Psoas muscle (tissue), 7 donors: ENCODE measurements at regions not wholly inside any gene's neighbourhood (a gene's known extent, or its start where the extent isn't known, plus 50 kb on each side); places are given as distances from the start of the nearest gene placed in this dataset.

Experiments
- ATAC-seq, 4 donors: fragments of 200-7000 bp; cut with Tn5 transposase; one replicate each; pipeline ENCODE4 v1.9.1; 2020; ENCODE audit warnings: moderate library complexity in 3 of 4, mild to moderate bottlenecking in 2 of 4
- DNase-seq, 2 donors: peaks; one replicate each; pipeline ENCODE4 v3.0.0-alpha.2; 2020
- H3K27ac ChIP-seq: fragments of 200-600 bp; one replicate; pipeline ENCODE4 v1.8.0; 2022
- H3K27me3 ChIP-seq, 3 donors: fragments of 200-600 bp in 1 of 3; one replicate each; pipeline versions ENCODE4 v1.6.1 to v1.8.0; 2013 to 2022; ENCODE audit warnings: low read length in 2 of 3, mild to moderate bottlenecking in 2 of 3, moderate library complexity in 1 of 3; ENCODE audit not compliant: insufficient read depth in 3 of 3
- H3K36me3 ChIP-seq, 2 donors: fragments of 200-600 bp in 1 of 2; one replicate each; pipeline versions ENCODE4 v1.6.1 to v1.8.0; 2013 to 2022; ENCODE audit warnings: low read depth in 1 of 2, mild to moderate bottlenecking in 1 of 2, moderate library complexity in 1 of 2; ENCODE audit not compliant: insufficient read depth in 1 of 2
- H3K4me1 ChIP-seq: fragments of 200-600 bp; one replicate; pipeline ENCODE4 v1.8.0; 2022
- H3K4me3 ChIP-seq: fragments of 200-600 bp; one replicate; pipeline ENCODE4 v1.8.0; 2022; ENCODE audit warnings: mild to moderate bottlenecking
- H3K9me3 ChIP-seq: fragments of 200-600 bp; one replicate; pipeline ENCODE4 v1.8.0; 2022
- CTCF ChIP-seq: fragments of 200-600 bp; IDR thresholded peaks from one replicate; pipeline ENCODE4 v1.8.0; 2022; ENCODE audit warnings: antibody characterized with exemption
- WGBS, 3 donors: extraction: QIAGEN DNeasy Blood & Tissue Kit; methylation state at CpG; one replicate each; pipeline versions ENCODE4 v1.1.6 to v1.1.7; 2013; 5-methylcytosine and 5-hydroxymethylcytosine counted together
- intact Hi-C, 2 donors: fragments of 100-400 bp; cut with DNase I; formaldehyde crosslinking; loops; one replicate each; pipeline versions ENCODE4 v1.11.0 to v1.14.2; 2022
- donor health status: healthy with polysubstance abuse.
- donor health status: DM: no; HTN: no; CAD: no; lungs with moderate emphysema.
- donor health status: Bipolar disorder and iron deficiency.
- donor health status: healthy.
- donor health status: DM: yes; HTN: yes; CAD: no.
- donor health status: DM: no; HTN: no; CAD: no.
- donor health status: DM: yes; HTN: yes; CAD: no.

- no peak overlapping the region for H3K27ac ChIP-seq
Measured at GRCh38 chr4:181752516-181752915, 490.7 kb upstream of the TENM3 start.

DNA sequence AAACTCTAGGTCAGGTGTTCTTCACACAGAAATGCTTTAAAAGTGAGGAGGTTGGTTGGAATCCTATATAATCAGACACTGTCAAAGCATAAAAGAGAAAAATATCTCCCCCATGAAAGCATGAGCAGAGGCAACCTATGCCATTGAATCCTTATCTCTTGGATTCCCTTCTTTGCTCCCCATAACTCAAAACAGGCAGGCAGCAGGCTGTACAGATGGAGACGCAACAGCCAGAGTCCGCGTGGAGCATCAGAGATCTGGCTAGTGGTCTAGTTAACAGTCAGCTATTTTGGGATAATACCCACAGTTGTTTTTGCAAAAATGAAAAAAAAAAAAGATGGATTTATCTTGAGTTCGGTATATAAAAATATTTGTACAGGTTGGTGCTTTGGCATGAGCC lies 490.0 kb upstream of the TENM3 start:
- Histone ChIP-seq H3K27me3 (peaks cover 0 to 2% (median 0%) of the 10 kb centered on the region in 3 donors), H3K4me1 (no peaks in the 10 kb centered on the region), H3K27ac (no peak overlapping the region), H3K4me3 (no peak overlapping the region), H3K9me3 (no peaks in the 10 kb centered on the region), H3K36me3 (no peaks in the 10 kb centered on the region)
- 91 to 94% (median 92%) methylated on average over 4 of the region's 4 CpGs for WGBS, 3 donors
- ATAC-seq, result no peak
- no peak for TF ChIP-seq CTCF
- intact Hi-C loops, result no loop called here
- DNase-seq, result no peak

More at GRCh38 chr4:181752516-181752915, 490.7 kb upstream of the TENM3 start:
- ATAC-seq, result no peak
- no peak for DNase-seq
- Histone ChIP-seq H3K4me1 (no peaks in the 10 kb centered on the region), H3K4me3 (no peak overlapping the region), H3K9me3 (no peaks in the 10 kb centered on the region), H3K36me3 (no peaks in the 10 kb centered on the region), H3K27me3 (peaks cover 0 to 2% (median 0%) of the 10 kb centered on the region in 3 donors)
- intact Hi-C loops, result no loop called here
- WGBS, 3 donors, result 76 to 79% (median 78%) methylated on average over 6 of the region's 6 CpGs
- TF ChIP-seq CTCF, result no peak

DNA sequence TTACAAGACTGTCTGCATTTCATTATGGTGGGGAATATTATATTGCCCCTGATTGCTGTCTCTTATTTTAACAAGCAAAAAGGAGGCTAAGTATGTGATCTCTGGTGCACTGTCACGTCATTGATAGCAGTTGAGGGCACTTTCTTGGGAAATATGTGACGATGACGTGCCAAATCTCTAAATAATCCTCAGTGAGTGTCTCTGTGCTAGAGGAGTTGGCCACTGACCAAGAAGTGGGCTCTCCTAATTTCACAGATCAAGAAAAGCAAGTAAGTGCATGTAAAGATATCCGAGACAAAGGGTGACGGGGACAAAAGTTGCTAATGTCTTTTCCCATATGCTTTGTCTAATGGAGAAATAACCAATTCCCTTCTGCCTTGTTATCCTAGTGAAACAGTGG lies 487.4 kb upstream of the TENM3 start:
- Histone ChIP-seq H3K27me3 (peaks cover 0 to 2% (median 0%) of the 10 kb centered on the region in 3 donors), H3K36me3 (no peaks in the 10 kb centered on the region), H3K4me1 (no peaks in the 10 kb centered on the region), H3K9me3 (no peaks in the 10 kb centered on the region), H3K4me3 (no peak overlapping the region), H3K27ac (no peak overlapping the region)
- DNase-seq (no peak), ATAC-seq (no peak)
- no peak for TF ChIP-seq CTCF
- intact Hi-C loops, result no loop called here
- 29 to 44% (median 32%) methylated on average over 5 of the region's 5 CpGs for WGBS, 3 donors

DNA sequence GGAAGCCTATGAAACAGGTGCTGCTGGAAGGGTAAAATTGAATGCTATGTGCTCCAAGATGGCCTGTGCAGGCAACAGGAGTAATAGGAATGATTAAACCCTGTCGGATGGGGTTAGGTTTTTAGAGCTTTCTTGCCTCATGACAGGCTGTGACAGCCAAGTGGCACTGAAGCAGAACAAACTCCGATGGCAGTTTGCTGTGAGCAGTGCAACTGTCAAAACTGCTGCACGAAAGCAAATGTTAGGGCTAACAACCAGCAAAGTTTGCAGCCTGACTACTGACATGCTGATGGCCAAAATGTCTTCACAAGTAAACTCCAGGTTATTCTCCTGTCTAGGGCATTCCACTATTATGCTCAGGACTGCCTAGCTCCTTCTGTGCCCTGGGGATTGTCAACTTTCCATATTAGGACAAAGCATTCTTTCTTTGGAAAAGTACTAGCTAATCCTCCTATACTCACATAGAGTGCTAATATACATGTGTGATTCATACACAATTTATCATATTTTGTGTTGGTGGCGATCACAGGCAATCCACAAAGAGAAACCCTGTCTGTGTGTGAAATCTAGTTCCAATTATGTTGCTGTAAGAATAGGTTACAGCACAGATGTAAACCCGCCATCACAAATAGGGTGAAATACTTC lies 486.6 kb upstream of the TENM3 start:
- H3K27me3 ChIP-seq, result peaks cover 0 to 2% (median 0%) of the 10 kb centered on the region in 3 donors
- H3K4me3 ChIP-seq, result no peak overlapping the region
- intact Hi-C loops, result no loop called here
- no peak overlapping the region for H3K27ac ChIP-seq
- 26 to 37% (median 35%) methylated on average over 5 of the region's 5 CpGs for WGBS, 3 donors
- H3K36me3 ChIP-seq, result no peaks in the 10 kb centered on the region
- H3K9me3 ChIP-seq, result no peaks in the 10 kb centered on the region
- no peak for ATAC-seq
- no peak for DNase-seq
- H3K4me1 ChIP-seq, result no peaks in the 10 kb centered on the region
- TF ChIP-seq CTCF, result no peak

DNA sequence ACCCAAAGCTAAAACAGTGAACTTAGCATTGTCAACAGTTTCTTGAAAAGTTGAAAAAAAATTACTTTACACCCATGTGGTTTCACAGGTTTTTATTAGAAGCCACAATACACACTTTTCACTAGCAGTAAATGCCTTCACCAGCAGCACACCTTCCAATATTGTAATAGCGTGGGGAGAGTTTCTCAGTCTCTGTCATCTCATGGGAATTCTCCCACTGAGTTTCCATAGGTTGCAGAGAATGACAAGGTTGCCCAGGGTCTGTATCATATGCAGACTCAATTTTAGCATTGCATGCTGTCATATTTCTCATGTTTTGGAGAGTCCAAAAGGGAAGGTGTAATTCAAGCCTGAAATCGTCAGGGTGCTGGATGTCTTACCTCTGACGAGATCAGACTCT lies 486.1 kb upstream of the TENM3 start:
- Histone ChIP-seq H3K9me3 (no peaks in the 10 kb centered on the region), H3K27ac (no peak overlapping the region), H3K27me3 (no peaks in the 10 kb centered on the region), H3K4me1 (no peaks in the 10 kb centered on the region), H3K36me3 (no peaks in the 10 kb centered on the region), H3K4me3 (no peak overlapping the region)
- no peak for ATAC-seq
- no peak for DNase-seq
- intact Hi-C loops, result no loop called here
- TF ChIP-seq CTCF, result no peak
- 53 to 60% (median 56%) methylated on average over 3 of the region's 3 CpGs for WGBS, 3 donors
